Fibroblast of mammary gland (primary cell): ENCODE measurements at regions not wholly inside any gene's neighbourhood (a gene's known extent, or its start where the extent isn't known, plus 50 kb on each side); places are given as distances from the start of the nearest gene placed in this dataset.

Source experiments
- DNase-seq: peaks from one replicate; pipeline ENCODE4 v3.0.0-alpha.2; 2010; ENCODE audit warnings: low read depth
- H3K4me3 ChIP-seq: 2 replicates; pipeline ENCODE4 v1.5.1; 2011; ENCODE audit warnings: low read depth, mild to moderate bottlenecking, low read length, moderate library complexity; ENCODE audit not compliant: control insufficient read depth
- TF ChIP-seq, protein P1 (sequence below): conservative IDR thresholded peaks from 2 replicates; pipeline ENCODE4 v1.5.1; 2011; ENCODE audit warnings: low read depth, low read length, inconsistent platforms; ENCODE audit not compliant: control insufficient read depth, insufficient read depth

DNA sequence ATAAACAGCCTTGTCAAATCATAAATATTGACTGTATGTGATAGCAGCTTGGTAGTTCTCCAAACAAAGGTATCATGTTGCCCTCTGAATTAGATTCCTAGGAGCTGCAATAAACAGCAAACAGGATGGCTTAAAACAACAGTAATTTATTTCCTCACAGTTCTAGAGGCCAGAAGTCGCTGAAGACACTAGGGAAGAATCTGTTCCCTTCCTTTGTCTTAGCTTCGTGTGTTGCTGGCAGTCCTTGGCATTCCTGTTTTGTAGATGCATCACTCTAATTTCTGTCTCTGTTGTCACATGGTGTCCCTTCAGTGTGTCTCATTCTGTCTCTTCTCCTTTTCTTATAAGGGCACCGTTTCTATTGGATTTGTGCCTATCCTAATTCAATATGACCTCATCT lies 679.3 kb downstream of the OTOL1 start:
- no peak for DNase-seq
- TF ChIP-seq, protein P1, sequence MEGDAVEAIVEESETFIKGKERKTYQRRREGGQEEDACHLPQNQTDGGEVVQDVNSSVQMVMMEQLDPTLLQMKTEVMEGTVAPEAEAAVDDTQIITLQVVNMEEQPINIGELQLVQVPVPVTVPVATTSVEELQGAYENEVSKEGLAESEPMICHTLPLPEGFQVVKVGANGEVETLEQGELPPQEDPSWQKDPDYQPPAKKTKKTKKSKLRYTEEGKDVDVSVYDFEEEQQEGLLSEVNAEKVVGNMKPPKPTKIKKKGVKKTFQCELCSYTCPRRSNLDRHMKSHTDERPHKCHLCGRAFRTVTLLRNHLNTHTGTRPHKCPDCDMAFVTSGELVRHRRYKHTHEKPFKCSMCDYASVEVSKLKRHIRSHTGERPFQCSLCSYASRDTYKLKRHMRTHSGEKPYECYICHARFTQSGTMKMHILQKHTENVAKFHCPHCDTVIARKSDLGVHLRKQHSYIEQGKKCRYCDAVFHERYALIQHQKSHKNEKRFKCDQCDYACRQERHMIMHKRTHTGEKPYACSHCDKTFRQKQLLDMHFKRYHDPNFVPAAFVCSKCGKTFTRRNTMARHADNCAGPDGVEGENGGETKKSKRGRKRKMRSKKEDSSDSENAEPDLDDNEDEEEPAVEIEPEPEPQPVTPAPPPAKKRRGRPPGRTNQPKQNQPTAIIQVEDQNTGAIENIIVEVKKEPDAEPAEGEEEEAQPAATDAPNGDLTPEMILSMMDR: no peak
- no peak overlapping the region for H3K4me3 ChIP-seq

DNA sequence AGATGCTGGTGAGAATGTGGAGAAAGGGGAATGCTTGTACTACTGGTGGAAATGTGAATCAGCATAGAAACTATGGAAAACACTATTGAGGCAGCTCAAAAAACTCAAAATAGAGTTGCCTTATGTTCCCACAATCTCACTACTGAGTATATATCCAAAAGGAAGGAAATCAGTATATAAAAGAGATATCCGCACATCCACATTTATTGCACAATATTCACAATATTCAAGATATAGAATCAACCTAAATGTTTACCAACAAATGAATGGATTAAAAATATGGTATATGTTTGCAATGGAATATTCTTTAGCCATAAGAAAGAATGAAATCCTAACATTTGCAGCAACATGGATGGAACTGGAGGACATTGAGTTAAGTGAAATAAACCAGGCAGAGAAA lies 686.8 kb downstream of the OTOL1 start:
- TF ChIP-seq, protein P1: no peak
- no peak overlapping the region for H3K4me3 ChIP-seq
- DNase-seq: no peak

DNA sequence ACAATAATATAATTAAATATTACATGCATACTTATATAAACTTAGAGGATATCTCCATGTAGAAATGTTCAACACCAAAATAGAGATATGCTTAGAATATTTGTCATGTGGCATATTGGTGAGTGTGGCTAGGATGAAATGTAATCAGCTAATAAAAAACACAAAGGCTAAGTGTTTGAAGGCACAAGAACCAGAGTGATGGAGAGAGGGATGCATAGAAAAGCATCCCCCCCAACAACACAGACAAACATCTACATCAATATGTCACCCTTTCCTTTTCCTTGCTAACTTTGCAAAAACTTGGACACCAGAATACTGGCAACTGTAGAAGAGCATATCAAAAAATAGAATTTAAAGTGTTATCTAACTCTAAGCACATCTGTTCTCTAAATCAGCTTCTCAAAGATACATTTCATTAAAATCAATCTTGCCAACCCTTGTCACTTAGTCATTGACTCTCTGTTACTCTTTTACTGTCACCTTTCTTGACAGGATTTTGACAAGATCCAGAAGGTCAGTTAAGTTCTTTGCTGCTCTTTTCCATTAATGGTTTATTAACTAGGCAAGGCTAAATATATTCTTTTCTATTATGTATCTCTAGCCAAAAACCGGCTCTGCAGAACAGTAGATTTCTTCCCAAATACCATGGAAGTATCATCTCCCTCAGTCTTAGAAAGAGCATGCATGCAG lies 695.9 kb downstream of the OTOL1 start:
- H3K4me3 ChIP-seq: no peak overlapping the region
- DNase-seq: no peak
- TF ChIP-seq, protein P1: no peak

GRCh38 chr3:162193148-162194095 lies 696.8 kb downstream of the OTOL1 start:
- no peak for DNase-seq
- H3K4me3 ChIP-seq: no peak overlapping the region
- TF ChIP-seq, protein P1: no peak

DNA sequence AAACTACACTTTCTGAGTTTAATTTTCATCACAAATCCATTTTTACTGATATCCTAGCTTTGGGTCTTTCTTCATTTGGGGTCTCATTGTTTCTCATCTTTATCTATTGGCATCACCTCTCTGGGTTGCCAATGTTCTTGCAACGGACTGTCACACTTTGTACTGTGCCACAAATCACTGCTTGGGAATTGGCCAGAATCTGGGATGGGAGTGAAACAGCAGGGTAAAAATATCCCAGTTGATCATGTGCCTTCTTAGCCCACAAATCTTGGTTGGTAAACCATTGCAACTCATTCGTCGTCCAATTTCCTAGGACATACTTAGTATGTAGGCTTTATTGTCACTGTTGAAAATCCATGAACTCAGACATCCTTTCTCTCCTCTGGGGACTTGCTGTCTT lies 698.5 kb downstream of the OTOL1 start:
- no peak overlapping the region for H3K4me3 ChIP-seq
- DNase-seq: no peak
- TF ChIP-seq, protein P1: no peak

GRCh38 chr3:162196964-162197363 lies 700.4 kb downstream of the OTOL1 start:
- DNase-seq: no peak
- TF ChIP-seq, protein P1: no peak
- H3K4me3 ChIP-seq: no peak overlapping the region
